ENCODE measurements at regions not wholly inside any gene's neighbourhood (a gene's known extent, or its start where the extent isn't known, plus 50 kb on each side); places are given as distances from the start of the nearest gene placed in this dataset.
"Not testable (repeated sequence)": the region's sequence is repeated elsewhere in the genome, so short reads cannot be mapped to it uniquely, and the experiment has no call there.

GRCh38 chr13:42373048-42373812 is 101.3 kb downstream of the AKAP11 start:
- H3K4me2 ChIP-seq (ENCODE audit: low read length), result no peak overlapping the region
- H3K9me3 ChIP-seq (replicated peaks; ENCODE audit: low read length), result no peaks in the 10 kb centered on the region
- no peaks in the 10 kb centered on the region for H3K4me1 ChIP-seq (ENCODE audit: control insufficient read depth, insufficient read depth, low read length)
- H3K9ac ChIP-seq (ENCODE audit: low read depth, low read length), result no peak overlapping the region
- H3K36me3 ChIP-seq (ENCODE audit: insufficient read depth, low read length), result no peaks in the 10 kb centered on the region
- no peak overlapping the region for H3K4me3 ChIP-seq (ENCODE audit: low read length)
- peaks cover 24% of the 10 kb centered on the region for H3K27me3 ChIP-seq (ENCODE audit: control insufficient read depth, insufficient read depth, low read length)

GRCh38 chr13:42375663-42376062 is 103.7 kb downstream of the AKAP11 start:
- Histone ChIP-seq H3K27me3 (ENCODE audit: control insufficient read depth, insufficient read depth, low read length) (peaks cover 29% of the 10 kb centered on the region), H3K36me3 (ENCODE audit: insufficient read depth, low read length) (no peaks in the 10 kb centered on the region), H3K9ac (ENCODE audit: low read depth, low read length) (no peak overlapping the region), H3K4me3 (ENCODE audit: low read length) (no peak overlapping the region), H3K4me2 (ENCODE audit: low read length) (no peak overlapping the region), H3K9me3 (replicated peaks; ENCODE audit: low read length) (no peaks in the 10 kb centered on the region), H3K4me1 (ENCODE audit: control insufficient read depth, insufficient read depth, low read length) (no peaks in the 10 kb centered on the region)

GRCh38 chr13:42377640-42378382 is 105.9 kb downstream of the AKAP11 start:
- Histone ChIP-seq H3K9me3 (replicated peaks; ENCODE audit: low read length) (peaks cover 4% of the 10 kb centered on the region), H3K9ac (ENCODE audit: low read depth, low read length) (no peak overlapping the region), H3K4me3 (ENCODE audit: low read length) (no peak overlapping the region), H3K4me1 (ENCODE audit: control insufficient read depth, insufficient read depth, low read length) (no peaks in the 10 kb centered on the region), H3K36me3 (ENCODE audit: insufficient read depth, low read length) (no peaks in the 10 kb centered on the region), H3K27me3 (ENCODE audit: control insufficient read depth, insufficient read depth, low read length) (peaks cover 29% of the 10 kb centered on the region), H3K4me2 (ENCODE audit: low read length) (no peak overlapping the region)

- Histone ChIP-seq H3K27me3 (ENCODE audit: control insufficient read depth, insufficient read depth, low read length) (peaks cover 26% of the 10 kb centered on the region), H3K4me2 (ENCODE audit: low read length) (no peak overlapping the region), H3K36me3 (ENCODE audit: insufficient read depth, low read length) (no peaks in the 10 kb centered on the region), H3K4me1 (ENCODE audit: control insufficient read depth, insufficient read depth, low read length) (no peaks in the 10 kb centered on the region), H3K9ac (ENCODE audit: low read depth, low read length) (no peak overlapping the region), H3K9me3 (replicated peaks; ENCODE audit: low read length) (peaks cover 4% of the 10 kb centered on the region), H3K4me3 (ENCODE audit: low read length) (no peak overlapping the region)
Observed at GRCh38 chr13:42378383-42378780, 106.4 kb downstream of the AKAP11 start.

GRCh38 chr13:42379241-42379640 is 107.3 kb downstream of the AKAP11 start:
- H3K36me3 ChIP-seq (ENCODE audit: insufficient read depth, low read length), result no peaks in the 10 kb centered on the region
- no peak overlapping the region for H3K4me2 ChIP-seq (ENCODE audit: low read length)
- peaks cover 4% of the 10 kb centered on the region for H3K9me3 ChIP-seq (replicated peaks; ENCODE audit: low read length)
- peaks cover 24% of the 10 kb centered on the region for H3K27me3 ChIP-seq (ENCODE audit: control insufficient read depth, insufficient read depth, low read length)
- no peaks in the 10 kb centered on the region for H3K4me1 ChIP-seq (ENCODE audit: control insufficient read depth, insufficient read depth, low read length)
- H3K4me3 ChIP-seq (ENCODE audit: low read length), result no peak overlapping the region
- no peak overlapping the region for H3K9ac ChIP-seq (ENCODE audit: low read depth, low read length)

- Histone ChIP-seq H3K36me3 (ENCODE audit: insufficient read depth, low read length) (no peaks in the 10 kb centered on the region), H3K27me3 (ENCODE audit: control insufficient read depth, insufficient read depth, low read length) (peaks cover 15% of the 10 kb centered on the region), H3K4me3 (ENCODE audit: low read length) (no peak overlapping the region), H3K4me1 (ENCODE audit: control insufficient read depth, insufficient read depth, low read length) (no peaks in the 10 kb centered on the region), H3K9ac (ENCODE audit: low read depth, low read length) (no peak overlapping the region), H3K4me2 (ENCODE audit: low read length) (no peak overlapping the region), H3K9me3 (replicated peaks; ENCODE audit: low read length) (peaks cover 4% of the 10 kb centered on the region)
Observed at GRCh38 chr13:42380420-42381164, 108.6 kb downstream of the AKAP11 start.

GRCh38 chr13:42381165-42381425 is 109.1 kb downstream of the AKAP11 start:
- Histone ChIP-seq H3K9ac (ENCODE audit: low read depth, low read length) (no peak overlapping the region), H3K4me3 (ENCODE audit: low read length) (no peak overlapping the region), H3K27me3 (ENCODE audit: control insufficient read depth, insufficient read depth, low read length) (peaks cover 13% of the 10 kb centered on the region), H3K36me3 (ENCODE audit: insufficient read depth, low read length) (no peaks in the 10 kb centered on the region), H3K4me2 (ENCODE audit: low read length) (no peak overlapping the region), H3K4me1 (ENCODE audit: control insufficient read depth, insufficient read depth, low read length) (no peaks in the 10 kb centered on the region), H3K9me3 (replicated peaks; ENCODE audit: low read length) (peaks cover 4% of the 10 kb centered on the region)

- H3K4me1 ChIP-seq (ENCODE audit: control insufficient read depth, insufficient read depth, low read length); H3K9me3 ChIP-seq (replicated peaks; ENCODE audit: low read length); H3K36me3 ChIP-seq (ENCODE audit: insufficient read depth, low read length); H3K9ac ChIP-seq (ENCODE audit: low read depth, low read length); H3K4me2 ChIP-seq (ENCODE audit: low read length); H3K4me3 ChIP-seq (ENCODE audit: low read length): not testable (repeated sequence)
- peaks cover 13% of the 10 kb centered on the region for H3K27me3 ChIP-seq (ENCODE audit: control insufficient read depth, insufficient read depth, low read length)
Observed at GRCh38 chr13:42381426-42381825, 109.5 kb downstream of the AKAP11 start.

GRCh38 chr13:42383025-42383424 is 111.1 kb downstream of the AKAP11 start:
- no peaks in the 10 kb centered on the region for H3K4me1 ChIP-seq (ENCODE audit: control insufficient read depth, insufficient read depth, low read length)
- no peak overlapping the region for H3K4me3 ChIP-seq (ENCODE audit: low read length)
- peaks cover 13% of the 10 kb centered on the region for H3K27me3 ChIP-seq (ENCODE audit: control insufficient read depth, insufficient read depth, low read length)
- H3K9me3 ChIP-seq (replicated peaks; ENCODE audit: low read length), result peaks cover 4% of the 10 kb centered on the region
- no peak overlapping the region for H3K4me2 ChIP-seq (ENCODE audit: low read length)
- H3K9ac ChIP-seq (ENCODE audit: low read depth, low read length), result no peak overlapping the region
- H3K36me3 ChIP-seq (ENCODE audit: insufficient read depth, low read length), result no peaks in the 10 kb centered on the region

- H3K9me3 ChIP-seq (replicated peaks; ENCODE audit: low read length), result peaks cover 4% of the 10 kb centered on the region
- H3K4me3 ChIP-seq (ENCODE audit: low read length), result no peak overlapping the region
- H3K4me1 ChIP-seq (ENCODE audit: control insufficient read depth, insufficient read depth, low read length), result no peaks in the 10 kb centered on the region
- H3K4me2 ChIP-seq (ENCODE audit: low read length), result no peak overlapping the region
- peaks cover 10% of the 10 kb centered on the region for H3K27me3 ChIP-seq (ENCODE audit: control insufficient read depth, insufficient read depth, low read length)
- H3K36me3 ChIP-seq (ENCODE audit: insufficient read depth, low read length), result no peaks in the 10 kb centered on the region
- no peak overlapping the region for H3K9ac ChIP-seq (ENCODE audit: low read depth, low read length)
Observed at GRCh38 chr13:42384265-42384664, 112.3 kb downstream of the AKAP11 start.

GRCh38 chr13:42388326-42388725 is 116.4 kb downstream of the AKAP11 start:
- no peaks in the 10 kb centered on the region for H3K4me1 ChIP-seq (ENCODE audit: control insufficient read depth, insufficient read depth, low read length)
- H3K27me3 ChIP-seq (ENCODE audit: control insufficient read depth, insufficient read depth, low read length), result peaks cover 28% of the 10 kb centered on the region
- H3K9me3 ChIP-seq (replicated peaks; ENCODE audit: low read length), result no peaks in the 10 kb centered on the region
- H3K4me2 ChIP-seq (ENCODE audit: low read length), result no peak overlapping the region
- no peak overlapping the region for H3K4me3 ChIP-seq (ENCODE audit: low read length)
- H3K9ac ChIP-seq (ENCODE audit: low read depth, low read length), result no peak overlapping the region
- no peaks in the 10 kb centered on the region for H3K36me3 ChIP-seq (ENCODE audit: insufficient read depth, low read length)

Data from skeletal muscle satellite cell (primary cell).